ENCODE measurements at regions not wholly inside any gene's neighbourhood (a gene's known extent, or its start where the extent isn't known, plus 50 kb on each side); places are given as distances from the start of the nearest gene placed in this dataset.

DNA sequence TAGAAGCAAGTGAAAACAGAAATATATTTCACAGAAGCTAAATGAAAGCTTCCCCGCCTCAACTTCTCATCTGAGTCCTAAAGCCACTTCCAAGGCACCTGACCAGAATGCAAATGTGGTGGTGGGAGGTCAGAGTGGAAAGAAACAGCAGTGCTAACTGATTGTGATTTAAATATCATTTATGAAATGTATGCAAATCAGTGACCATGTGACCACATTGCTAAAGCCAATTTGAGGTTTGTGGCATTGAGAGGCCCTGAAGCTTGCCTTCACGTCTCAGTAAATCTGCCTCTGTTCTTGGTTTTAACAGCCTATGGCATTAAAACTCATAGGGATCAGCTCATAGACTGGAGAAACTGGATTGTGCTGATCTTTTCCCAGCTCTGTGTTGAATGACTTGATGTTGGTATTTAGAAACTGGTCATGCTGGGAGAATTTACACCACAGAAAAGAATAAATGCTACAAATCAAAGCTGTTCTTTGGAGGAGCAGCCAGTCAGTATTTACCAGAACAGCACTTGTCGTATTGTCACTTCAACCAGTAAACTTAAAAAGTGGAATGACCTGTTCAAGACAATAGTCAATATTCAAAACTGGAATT is 481.4 kb upstream of the ALCAM start:
- Mint-ChIP-seq H3K36me3 (ENCODE audit: unreplicated experiment) (no peaks in the 10 kb centered on the region), H3K27me3 (ENCODE audit: unreplicated experiment) (no peaks in the 10 kb centered on the region), H3K4me3 (ENCODE audit: unreplicated experiment) (no peak overlapping the region), H3K4me1 (ENCODE audit: low read depth, unreplicated experiment) (no peaks in the 10 kb centered on the region), H3K9me3 (ENCODE audit: unreplicated experiment) (no peaks in the 10 kb centered on the region), H3K27ac (ENCODE audit: unreplicated experiment) (no peak overlapping the region)
- no peak for DNase-seq
- TF ChIP-seq CTCF (IDR thresholded peaks at IDR 0.05; ENCODE audit: partially characterized antibody, unreplicated experiment): no peak

DNA sequence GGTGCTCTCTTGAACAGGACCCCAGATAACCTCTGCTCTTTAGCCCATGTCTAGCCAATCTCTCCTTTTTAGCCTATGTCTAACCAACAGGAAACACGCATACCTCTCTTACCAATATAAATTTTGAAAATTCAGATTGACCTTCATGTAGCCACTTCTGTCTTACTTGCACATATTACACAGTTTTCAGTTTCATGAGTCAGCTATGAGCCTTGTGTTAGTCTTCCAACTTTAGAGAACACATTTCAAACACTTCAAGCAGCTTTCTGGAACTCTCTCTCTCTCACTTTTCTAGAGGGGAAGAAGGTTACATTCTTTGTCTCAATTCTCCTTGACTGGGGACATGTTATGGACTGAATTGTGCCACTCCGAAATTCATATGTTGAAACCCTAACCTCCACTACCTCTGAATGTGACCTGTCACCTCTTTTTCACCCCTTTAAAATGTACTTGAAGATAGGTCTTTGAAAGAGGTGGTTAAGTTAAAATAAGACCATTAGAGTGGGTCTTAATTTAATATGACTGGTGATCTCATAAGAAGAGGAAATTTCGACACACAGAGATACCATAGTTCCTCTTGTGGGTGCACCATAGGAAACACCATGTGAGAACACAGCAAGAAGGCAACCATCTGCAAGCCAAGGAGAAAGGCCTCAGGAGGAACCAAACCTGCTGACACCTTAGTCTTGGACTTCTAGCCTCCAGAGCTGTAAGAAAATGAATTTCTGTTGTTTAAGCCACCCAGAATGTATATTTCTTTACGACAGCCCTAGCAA is 480.3 kb upstream of the ALCAM start:
- no peaks in the 10 kb centered on the region for H3K27me3 Mint-ChIP-seq (ENCODE audit: unreplicated experiment)
- H3K36me3 Mint-ChIP-seq (ENCODE audit: unreplicated experiment): no peaks in the 10 kb centered on the region
- no peaks in the 10 kb centered on the region for H3K9me3 Mint-ChIP-seq (ENCODE audit: unreplicated experiment)
- no peak overlapping the region for H3K4me3 Mint-ChIP-seq (ENCODE audit: unreplicated experiment)
- H3K27ac Mint-ChIP-seq (ENCODE audit: unreplicated experiment): no peak overlapping the region
- DNase-seq: no peak
- no peak for TF ChIP-seq CTCF (IDR thresholded peaks at IDR 0.05; ENCODE audit: partially characterized antibody, unreplicated experiment)
- H3K4me1 Mint-ChIP-seq (ENCODE audit: low read depth, unreplicated experiment): peaks cover 7% of the 10 kb centered on the region

- TF ChIP-seq CTCF (IDR thresholded peaks at IDR 0.05; ENCODE audit: partially characterized antibody, unreplicated experiment): no peak
These were observed 479.6 kb upstream of the ALCAM start for GRCh38 chr3:104887069-104887468.

GRCh38 chr3:104887619-104888018 is 479.1 kb upstream of the ALCAM start:
- Mint-ChIP-seq H3K27me3 (ENCODE audit: unreplicated experiment) (no peaks in the 10 kb centered on the region), H3K9me3 (ENCODE audit: unreplicated experiment) (no peaks in the 10 kb centered on the region), H3K4me1 (ENCODE audit: low read depth, unreplicated experiment) (peaks cover 13% of the 10 kb centered on the region), H3K4me3 (ENCODE audit: unreplicated experiment) (no peak overlapping the region), H3K27ac (ENCODE audit: unreplicated experiment) (no peak overlapping the region), H3K36me3 (ENCODE audit: unreplicated experiment) (no peaks in the 10 kb centered on the region)
- no peak for TF ChIP-seq CTCF (IDR thresholded peaks at IDR 0.05; ENCODE audit: partially characterized antibody, unreplicated experiment)
- DNase-seq: no peak

More at GRCh38 chr3:104887069-104887468, 479.6 kb upstream of the ALCAM start:
- H3K4me1 Mint-ChIP-seq (ENCODE audit: low read depth, unreplicated experiment): peaks cover 12% of the 10 kb centered on the region
- no peaks in the 10 kb centered on the region for H3K27me3 Mint-ChIP-seq (ENCODE audit: unreplicated experiment)
- no peaks in the 10 kb centered on the region for H3K9me3 Mint-ChIP-seq (ENCODE audit: unreplicated experiment)
- DNase-seq: no peak
- H3K4me3 Mint-ChIP-seq (ENCODE audit: unreplicated experiment): no peak overlapping the region
- no peak overlapping the region for H3K27ac Mint-ChIP-seq (ENCODE audit: unreplicated experiment)
- no peaks in the 10 kb centered on the region for H3K36me3 Mint-ChIP-seq (ENCODE audit: unreplicated experiment)

GRCh38 chr3:104892044-104892443 is 474.7 kb upstream of the ALCAM start:
- Mint-ChIP-seq H3K36me3 (ENCODE audit: unreplicated experiment) (no peaks in the 10 kb centered on the region), H3K9me3 (ENCODE audit: unreplicated experiment) (no peaks in the 10 kb centered on the region), H3K27ac (ENCODE audit: unreplicated experiment) (no peak overlapping the region), H3K4me3 (ENCODE audit: unreplicated experiment) (no peak overlapping the region), H3K27me3 (ENCODE audit: unreplicated experiment) (no peaks in the 10 kb centered on the region), H3K4me1 (ENCODE audit: low read depth, unreplicated experiment) (peaks cover 13% of the 10 kb centered on the region)
- no peak for DNase-seq
- TF ChIP-seq CTCF (IDR thresholded peaks at IDR 0.05; ENCODE audit: partially characterized antibody, unreplicated experiment): no peak
